Suprapubic skin (tissue), 4 donors: ENCODE measurements at regions not wholly inside any gene's neighbourhood (a gene's known extent, or its start where the extent isn't known, plus 50 kb on each side); places are given as distances from the start of the nearest gene placed in this dataset.

Experiments
- DNase-seq, 2 donors: peaks; one replicate each; pipeline ENCODE4 v3.0.0-alpha.2; 2019; ENCODE audit warnings: low spot score in 2 of 2
- H3K27ac ChIP-seq: fragments of 200-600 bp; sonication (generic); one replicate; pipeline ENCODE4 v1.5.1; 2019
- H3K27me3 ChIP-seq: fragments of 200-600 bp; sonication (generic); one replicate; pipeline ENCODE4 v1.5.1; 2019
- H3K36me3 ChIP-seq: fragments of 200-600 bp; sonication (generic); one replicate; pipeline ENCODE4 v1.5.1; 2019
- H3K4me1 ChIP-seq: fragments of 200-600 bp; sonication (generic); one replicate; pipeline ENCODE4 v1.5.1; 2019
- H3K4me3 ChIP-seq: fragments of 200-600 bp; sonication (generic); one replicate; pipeline ENCODE4 v1.5.1; 2019; ENCODE audit warnings: mild to moderate bottlenecking
- H3K9me3 ChIP-seq: fragments of 200-600 bp; sonication (generic); one replicate; pipeline ENCODE4 v1.5.1; 2019
- EP300 ChIP-seq: sonication (generic); formaldehyde crosslinking; IDR thresholded peaks from one replicate; pipeline ENCODE4 v1.6.1; 2017; ENCODE audit warnings: antibody characterized with exemption
- POLR2A ChIP-seq, 2 donors: fragments of 450-650 bp; IDR thresholded peaks; one replicate each; pipeline ENCODE4 v1.6.1; 2017; ENCODE audit warnings: antibody characterized with exemption in 2 of 2, mild to moderate bottlenecking in 2 of 2, moderate library complexity in 2 of 2
- POLR2AphosphoS5 ChIP-seq, 3 donors: sonication (generic); formaldehyde crosslinking; IDR thresholded peaks; one replicate each; pipeline ENCODE4 v1.6.1; 2017; ENCODE audit warnings: antibody characterized with exemption in 3 of 3
- WGBS: methylation state at CpG from one replicate; pipeline ENCODE4 v1.1.5; 2018; 5-methylcytosine and 5-hydroxymethylcytosine counted together
- TF ChIP-seq, protein P1 (sequence below), 2 donors: fragments of 200-600 bp in 1 of 2; fragments of 450-650 bp in 1 of 2; sonication (generic) in 1 of 2; IDR thresholded peaks; one replicate each; pipeline ENCODE4 v1.5.1; 2016 to 2019; ENCODE audit warnings: antibody characterized with exemption in 2 of 2, mild to moderate bottlenecking in 1 of 2, moderate library complexity in 1 of 2

DNA sequence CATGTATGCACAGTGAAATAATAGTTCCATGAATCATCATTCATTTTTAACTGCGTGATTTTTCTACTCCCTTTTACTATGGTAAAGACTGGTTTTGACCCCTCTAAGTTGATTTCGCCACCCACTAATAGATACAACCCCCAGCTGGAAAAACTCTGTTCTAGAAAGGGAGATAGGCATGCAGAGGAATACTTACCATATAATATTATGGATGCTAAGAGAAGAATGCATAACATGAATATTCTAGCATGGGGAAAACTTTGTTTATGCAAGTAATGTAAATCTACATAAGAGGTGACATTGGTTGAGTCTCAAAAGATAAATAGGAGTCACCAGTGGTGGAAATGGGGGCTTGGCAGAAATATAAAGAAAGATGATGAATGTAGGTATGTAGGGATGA, 97.3 kb upstream of the MBL2 start:
- no peak for TF ChIP-seq EP300
- TF ChIP-seq POLR2AphosphoS5 (IDR thresholded peaks at IDR 0.05) = no peak
- TF ChIP-seq POLR2A (IDR thresholded peaks at IDR 0.05) = no peak
- TF ChIP-seq, protein P1, sequence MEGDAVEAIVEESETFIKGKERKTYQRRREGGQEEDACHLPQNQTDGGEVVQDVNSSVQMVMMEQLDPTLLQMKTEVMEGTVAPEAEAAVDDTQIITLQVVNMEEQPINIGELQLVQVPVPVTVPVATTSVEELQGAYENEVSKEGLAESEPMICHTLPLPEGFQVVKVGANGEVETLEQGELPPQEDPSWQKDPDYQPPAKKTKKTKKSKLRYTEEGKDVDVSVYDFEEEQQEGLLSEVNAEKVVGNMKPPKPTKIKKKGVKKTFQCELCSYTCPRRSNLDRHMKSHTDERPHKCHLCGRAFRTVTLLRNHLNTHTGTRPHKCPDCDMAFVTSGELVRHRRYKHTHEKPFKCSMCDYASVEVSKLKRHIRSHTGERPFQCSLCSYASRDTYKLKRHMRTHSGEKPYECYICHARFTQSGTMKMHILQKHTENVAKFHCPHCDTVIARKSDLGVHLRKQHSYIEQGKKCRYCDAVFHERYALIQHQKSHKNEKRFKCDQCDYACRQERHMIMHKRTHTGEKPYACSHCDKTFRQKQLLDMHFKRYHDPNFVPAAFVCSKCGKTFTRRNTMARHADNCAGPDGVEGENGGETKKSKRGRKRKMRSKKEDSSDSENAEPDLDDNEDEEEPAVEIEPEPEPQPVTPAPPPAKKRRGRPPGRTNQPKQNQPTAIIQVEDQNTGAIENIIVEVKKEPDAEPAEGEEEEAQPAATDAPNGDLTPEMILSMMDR (IDR thresholded peaks at IDR 0.05) = no peak
- Histone ChIP-seq H3K4me1 (no peaks in the 10 kb centered on the region), H3K36me3 (no peaks in the 10 kb centered on the region), H3K9me3 (no peaks in the 10 kb centered on the region), H3K4me3 (no peak overlapping the region), H3K27ac (no peak overlapping the region), H3K27me3 (no peaks in the 10 kb centered on the region)
- WGBS = 95% methylated on average over 2 of the region's 2 CpGs
- no peak for DNase-seq

- DNase-seq = no peak
- Histone ChIP-seq H3K4me3 (no peak overlapping the region), H3K27me3 (no peaks in the 10 kb centered on the region), H3K36me3 (no peaks in the 10 kb centered on the region), H3K4me1 (peaks cover 3% of the 10 kb centered on the region), H3K27ac (no peak overlapping the region), H3K9me3 (no peaks in the 10 kb centered on the region)
- WGBS = no CpG with 5 or more reads among the region's 9 CpGs
- no peak for TF ChIP-seq EP300
- TF ChIP-seq POLR2AphosphoS5 (IDR thresholded peaks at IDR 0.05) = no peak
- no peak for TF ChIP-seq POLR2A (IDR thresholded peaks at IDR 0.05)
- TF ChIP-seq, protein P1 (IDR thresholded peaks at IDR 0.05) = no peak
Measured at GRCh38 chr10:52865213-52865612, 92.6 kb upstream of the MBL2 start.

DNA sequence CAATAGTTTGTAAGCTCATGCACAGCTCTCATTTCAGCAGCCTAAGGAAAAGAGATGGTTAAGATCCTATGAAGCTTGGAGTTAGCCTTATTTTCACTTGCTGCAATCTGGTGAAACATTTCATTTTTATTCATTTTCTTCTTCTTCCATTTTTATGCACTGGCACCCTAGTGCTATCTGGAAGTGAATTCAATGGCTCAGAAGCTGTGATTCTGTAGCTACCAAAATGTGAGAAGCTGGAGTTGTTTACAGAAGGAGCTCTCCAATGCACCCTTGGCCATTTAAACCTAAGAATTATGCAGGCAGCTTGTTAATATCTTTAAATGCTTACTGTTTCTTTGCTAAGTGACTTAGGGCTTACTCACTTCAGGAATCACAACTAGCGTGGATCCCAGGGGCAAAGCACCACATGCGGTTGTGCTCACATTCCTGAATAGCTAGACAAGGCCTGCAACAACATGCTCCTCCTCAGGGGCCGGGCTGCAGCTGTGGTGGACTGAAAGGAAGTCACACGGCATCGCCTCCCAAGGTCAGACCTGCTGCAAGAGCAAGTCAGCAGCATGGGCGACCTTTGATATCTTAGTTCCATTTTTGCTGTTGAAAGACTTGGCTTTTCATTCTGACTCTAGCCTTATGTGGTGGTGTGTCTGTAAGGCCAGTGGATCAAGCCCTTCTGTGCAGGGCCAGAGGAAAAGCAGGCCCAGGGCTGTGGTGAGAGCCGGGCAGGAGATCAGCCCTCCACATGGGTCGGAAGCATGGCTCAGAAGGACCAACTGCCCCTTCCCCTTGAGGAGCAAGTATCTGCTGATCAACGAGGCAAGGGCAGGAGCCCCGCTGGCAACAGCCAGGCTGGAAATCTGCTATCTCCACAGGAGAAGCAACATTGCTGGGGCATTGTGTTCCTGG, 91.9 kb upstream of the MBL2 start:
- Histone ChIP-seq H3K27me3 (no peaks in the 10 kb centered on the region), H3K27ac (no peak overlapping the region), H3K4me3 (no peak overlapping the region), H3K36me3 (no peaks in the 10 kb centered on the region), H3K4me1 (peaks cover 3% of the 10 kb centered on the region), H3K9me3 (no peaks in the 10 kb centered on the region)
- DNase-seq = no peak
- 55% methylated on average over 9 of the region's 10 CpGs for WGBS
- no peak for TF ChIP-seq POLR2A (IDR thresholded peaks at IDR 0.05)
- no peak for TF ChIP-seq EP300
- TF ChIP-seq, protein P1 (IDR thresholded peaks at IDR 0.05) = no peak
- no peak for TF ChIP-seq POLR2AphosphoS5 (IDR thresholded peaks at IDR 0.05)

- TF ChIP-seq POLR2AphosphoS5 (IDR thresholded peaks at IDR 0.05) = no peak
- Histone ChIP-seq H3K27ac (no peak overlapping the region), H3K36me3 (no peaks in the 10 kb centered on the region), H3K9me3 (no peaks in the 10 kb centered on the region), H3K4me1 (no peaks in the 10 kb centered on the region), H3K4me3 (no peak overlapping the region), H3K27me3 (no peaks in the 10 kb centered on the region)
- DNase-seq = no peak
- WGBS = 89% methylated on average over 2 of the region's 2 CpGs
Measured at GRCh38 chr10:52858722-52859121, 86.1 kb upstream of the MBL2 start.

DNA sequence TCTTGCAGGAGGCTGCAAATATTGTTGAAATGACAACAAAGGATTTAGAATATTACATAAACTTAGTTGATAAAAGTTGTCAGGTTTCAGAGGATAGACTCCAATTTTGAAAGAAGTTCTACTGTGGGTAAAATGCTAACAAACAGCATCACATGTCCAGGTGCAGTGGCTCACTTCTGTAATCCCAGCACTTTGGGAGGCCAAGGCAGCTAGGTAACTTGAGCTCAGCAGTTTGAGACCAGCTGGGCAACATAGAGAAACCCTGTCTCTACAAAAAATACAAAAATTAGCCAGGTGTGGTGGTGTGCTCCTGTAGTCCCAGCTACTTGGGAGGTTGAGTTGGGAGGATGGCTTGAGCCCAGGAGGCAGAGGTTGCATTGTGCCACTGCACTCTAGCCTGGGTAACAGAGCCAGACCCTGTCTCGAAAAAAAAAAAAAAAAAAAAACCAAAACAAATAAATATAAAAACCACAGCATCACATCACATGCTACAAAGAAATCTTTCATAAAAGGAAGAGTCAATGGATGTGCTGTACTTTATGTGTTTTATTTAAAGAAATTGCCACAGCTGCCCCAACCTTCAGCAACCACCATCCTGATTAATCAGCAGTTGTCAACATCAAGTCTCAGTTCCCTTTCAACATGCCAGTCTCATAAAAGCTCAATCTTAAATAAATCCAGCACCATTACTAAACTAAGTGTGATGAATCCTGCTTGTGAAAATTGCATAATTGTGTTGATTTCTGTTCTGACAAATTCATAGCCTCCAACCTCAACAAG, 83.2 kb upstream of the MBL2 start:
- 70% methylated on average over 1 of the region's 1 CpG for WGBS
- no peak for DNase-seq
- Histone ChIP-seq H3K27me3 (no peaks in the 10 kb centered on the region), H3K36me3 (no peaks in the 10 kb centered on the region), H3K27ac (no peak overlapping the region), H3K9me3 (no peaks in the 10 kb centered on the region), H3K4me1 (no peaks in the 10 kb centered on the region), H3K4me3 (no peak overlapping the region)
- TF ChIP-seq EP300 = no peak
- TF ChIP-seq POLR2A (IDR thresholded peaks at IDR 0.05) = no peak
- TF ChIP-seq, protein P1 (IDR thresholded peaks at IDR 0.05) = no peak
- TF ChIP-seq POLR2AphosphoS5 (IDR thresholded peaks at IDR 0.05) = no peak
